ENCODE measurements at regions not wholly inside any gene's neighbourhood (a gene's known extent, or its start where the extent isn't known, plus 50 kb on each side); places are given as distances from the start of the nearest gene placed in this dataset.

DNA sequence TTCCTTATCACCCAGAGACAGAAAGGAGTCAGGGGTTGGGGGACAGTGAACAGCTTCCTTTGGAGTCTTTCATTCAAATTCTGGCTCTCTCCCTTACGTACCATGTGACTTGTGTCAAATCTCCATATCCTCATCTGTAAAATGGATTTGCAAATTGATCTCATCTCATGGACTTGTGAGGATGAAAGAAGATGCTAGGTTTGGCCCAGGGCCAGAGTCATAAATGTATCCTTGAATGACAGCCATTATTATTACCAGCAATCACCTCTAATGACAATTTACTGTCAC, 67.8 kb upstream of the POLG start (continued):
- TF ChIP-seq, protein P1, sequence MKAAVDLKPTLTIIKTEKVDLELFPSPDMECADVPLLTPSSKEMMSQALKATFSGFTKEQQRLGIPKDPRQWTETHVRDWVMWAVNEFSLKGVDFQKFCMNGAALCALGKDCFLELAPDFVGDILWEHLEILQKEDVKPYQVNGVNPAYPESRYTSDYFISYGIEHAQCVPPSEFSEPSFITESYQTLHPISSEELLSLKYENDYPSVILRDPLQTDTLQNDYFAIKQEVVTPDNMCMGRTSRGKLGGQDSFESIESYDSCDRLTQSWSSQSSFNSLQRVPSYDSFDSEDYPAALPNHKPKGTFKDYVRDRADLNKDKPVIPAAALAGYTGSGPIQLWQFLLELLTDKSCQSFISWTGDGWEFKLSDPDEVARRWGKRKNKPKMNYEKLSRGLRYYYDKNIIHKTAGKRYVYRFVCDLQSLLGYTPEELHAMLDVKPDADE (IDR thresholded peaks at IDR 0.05): no peak

DNA sequence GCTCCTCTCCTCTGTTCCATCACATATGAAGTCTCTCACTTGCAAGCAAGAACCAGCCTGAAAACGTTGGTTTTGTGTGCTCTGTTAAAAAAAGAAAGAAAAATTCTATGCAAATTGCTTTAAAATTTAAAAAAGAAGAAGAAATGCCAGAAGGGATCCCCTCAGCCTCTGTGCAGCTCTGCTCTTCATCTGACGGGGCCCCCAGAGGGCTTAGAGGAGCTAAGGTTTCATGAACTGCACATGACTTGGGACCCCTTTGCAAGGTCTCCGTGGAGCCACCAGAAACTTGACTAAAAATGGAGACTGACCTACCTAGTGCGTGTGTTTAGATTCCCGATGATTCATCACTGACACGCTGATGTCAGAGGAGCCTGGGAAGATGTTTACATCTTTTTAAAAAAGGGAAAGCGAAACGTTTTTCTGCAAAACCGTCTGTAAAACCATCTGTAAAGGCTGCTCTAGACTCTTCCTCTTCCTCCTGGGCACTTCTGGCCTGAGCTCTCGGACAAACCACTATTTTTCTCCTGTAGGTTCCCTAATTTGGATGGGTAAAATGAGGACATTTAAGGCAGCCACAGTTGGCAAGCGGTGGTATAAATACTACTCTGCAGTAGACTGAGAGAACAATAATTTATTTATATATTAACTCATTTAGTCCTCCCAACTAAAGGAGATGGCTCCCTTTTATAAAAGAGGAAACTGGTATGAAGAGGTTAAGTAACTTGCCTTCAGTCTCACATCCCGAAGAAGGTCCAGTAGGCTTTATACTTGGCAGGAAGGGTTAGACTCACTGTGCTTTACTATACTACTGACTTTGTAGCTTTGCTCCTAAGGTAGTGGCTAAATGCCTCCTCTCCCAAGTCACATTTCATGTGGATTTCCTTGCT, 67.2 kb upstream of the POLG start:
- ATAC-seq (no peak), DNase-seq (ENCODE audit: low spot score) (no peak)
- TF ChIP-seq EZH2 (IDR thresholded peaks at IDR 0.05; ENCODE audit: low read depth, unreplicated experiment): peak; percentile 63
- TF ChIP-seq, protein P1 (IDR thresholded peaks at IDR 0.05): no peak
- Histone ChIP-seq H3K9me2 (ENCODE audit: insufficient read depth) (no peaks in the 10 kb centered on the region), H3K4me1 (ENCODE audit: insufficient read depth) (peaks cover 31% of the 10 kb centered on the region), H2AFZ (no peak overlapping the region), H3K4me2 (no peak overlapping the region), H3K79me2 (replicated peaks; ENCODE audit: insufficient read depth) (no peaks in the 10 kb centered on the region), H4K20me1 (replicated peaks; ENCODE audit: insufficient read depth) (peaks cover 67% of the 10 kb centered on the region), H3K4me3 (no peak overlapping the region), H3F3A (replicated peaks; ENCODE audit: low read depth) (peaks cover 34% of the 10 kb centered on the region), H3K36me3 (ENCODE audit: insufficient read depth) (no peaks in the 10 kb centered on the region), H3K27ac (ENCODE audit: low read depth) (no peak overlapping the region), H3K27me3 (ENCODE audit: insufficient read depth) (peaks cover 100% of the 10 kb centered on the region)
- Mint-ChIP-seq H3K36me3 (ENCODE audit: low read depth) (no peaks in the 10 kb centered on the region), H3K4me1 (peaks cover 18% of the 10 kb centered on the region), H3K4me3 (no peak overlapping the region), H3K9me3 (no peaks in the 10 kb centered on the region), H3K27me3 (ENCODE audit: insufficient read depth, low read depth, poor library complexity) (peaks cover 99% of the 10 kb centered on the region), H3K27ac (no peak overlapping the region)

DNA sequence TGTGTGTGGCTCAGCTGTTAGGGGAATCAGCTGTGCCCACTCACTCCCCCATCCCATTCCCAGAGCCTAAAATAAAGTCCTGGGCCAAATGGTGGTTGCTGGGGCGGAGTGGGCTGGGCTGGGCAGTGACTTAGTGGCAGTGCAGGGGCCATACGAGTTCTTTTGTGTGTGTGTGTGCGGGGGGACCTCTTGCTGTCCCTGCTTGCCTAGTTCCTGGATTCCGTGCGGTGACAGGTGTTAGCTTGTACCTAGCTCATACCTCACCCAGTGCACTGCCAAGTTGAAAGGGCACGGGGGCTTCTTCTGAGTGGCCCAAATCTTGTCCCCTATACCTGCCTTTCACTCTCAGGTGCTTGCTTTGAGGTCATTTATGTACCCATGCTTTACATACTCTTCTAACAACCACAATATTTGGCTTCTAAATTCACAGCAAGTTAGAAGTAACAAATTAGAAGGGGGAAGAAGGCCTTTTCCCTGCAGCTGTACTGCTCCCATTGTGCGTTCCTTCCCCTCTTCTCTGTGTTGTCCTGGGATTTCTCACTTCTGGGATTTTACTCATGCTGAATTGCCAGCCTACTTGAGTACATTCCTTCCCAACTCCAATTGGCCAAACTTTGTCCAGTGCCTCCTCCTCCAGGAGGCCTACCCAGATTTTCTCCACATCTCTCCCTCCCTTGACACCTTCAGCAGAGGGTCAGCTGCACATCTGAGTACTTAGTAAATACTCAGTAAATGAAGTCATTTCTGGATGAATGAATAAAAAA, 66.3 kb upstream of the POLG start:
- Mint-ChIP-seq H3K4me1 (peaks cover 19% of the 10 kb centered on the region), H3K27ac (no peak overlapping the region), H3K36me3 (ENCODE audit: low read depth) (no peaks in the 10 kb centered on the region), H3K27me3 (ENCODE audit: insufficient read depth, low read depth, poor library complexity) (peaks cover 99% of the 10 kb centered on the region), H3K9me3 (no peaks in the 10 kb centered on the region), H3K4me3 (peak overlapping the region; percentile 58; the same call in 1 of the 3 replicates)
- Histone ChIP-seq H3K4me3 (peak overlapping the region; percentile 57; the same call in 1 of the 2 replicates), H3F3A (replicated peaks; ENCODE audit: low read depth) (peaks cover 31% of the 10 kb centered on the region), H3K79me2 (replicated peaks; ENCODE audit: insufficient read depth) (no peaks in the 10 kb centered on the region), H3K27ac (ENCODE audit: low read depth) (no peak overlapping the region), H3K36me3 (ENCODE audit: insufficient read depth) (no peaks in the 10 kb centered on the region; the same call in 1 of the 2 replicates), H3K27me3 (ENCODE audit: insufficient read depth) (peaks cover 100% of the 10 kb centered on the region), H3K4me2 (peak overlapping the region; percentile 79), H3K4me1 (ENCODE audit: insufficient read depth) (peaks cover 27% of the 10 kb centered on the region), H3K9me2 (ENCODE audit: insufficient read depth) (no peaks in the 10 kb centered on the region), H2AFZ (no peak overlapping the region), H4K20me1 (replicated peaks; ENCODE audit: insufficient read depth) (peaks cover 65% of the 10 kb centered on the region)
- ATAC-seq (no peak), DNase-seq (ENCODE audit: low spot score) (no peak)
- TF ChIP-seq EZH2 (IDR thresholded peaks at IDR 0.05; ENCODE audit: low read depth, unreplicated experiment) (peak; percentile 89), CREB1 (CRISPR knock-in tag; IDR thresholded peaks at IDR 0.05; ENCODE audit: low read depth) (no peak)
